ENCODE measurements at regions not wholly inside any gene's neighbourhood (a gene's known extent, or its start where the extent isn't known, plus 50 kb on each side); places are given as distances from the start of the nearest gene placed in this dataset.

DNA sequence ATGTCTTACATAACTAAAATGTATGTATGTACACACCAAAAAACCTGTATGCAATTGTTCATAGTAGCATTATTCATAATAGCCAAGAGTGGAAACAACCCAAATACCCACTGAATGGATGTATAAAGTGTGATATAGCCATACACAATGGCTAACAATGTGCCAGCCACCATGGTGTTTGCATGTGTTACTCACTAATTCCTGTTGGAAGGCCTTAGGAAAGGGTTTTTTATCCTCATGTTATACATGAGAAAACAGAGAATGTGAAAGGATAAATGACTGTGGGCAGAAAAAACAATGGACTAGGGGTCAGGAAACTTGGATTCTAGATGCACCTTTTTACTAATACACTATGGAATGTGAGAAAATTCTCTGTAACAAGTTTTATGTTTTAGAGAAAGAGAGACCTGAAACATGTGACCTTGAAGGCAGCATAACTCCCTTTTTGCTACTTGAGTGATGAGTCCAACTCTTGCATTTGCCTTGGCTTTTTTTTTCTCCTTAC lies 55.7 kb downstream of the TIGD2 start:
- TF ChIP-seq, protein P1, sequence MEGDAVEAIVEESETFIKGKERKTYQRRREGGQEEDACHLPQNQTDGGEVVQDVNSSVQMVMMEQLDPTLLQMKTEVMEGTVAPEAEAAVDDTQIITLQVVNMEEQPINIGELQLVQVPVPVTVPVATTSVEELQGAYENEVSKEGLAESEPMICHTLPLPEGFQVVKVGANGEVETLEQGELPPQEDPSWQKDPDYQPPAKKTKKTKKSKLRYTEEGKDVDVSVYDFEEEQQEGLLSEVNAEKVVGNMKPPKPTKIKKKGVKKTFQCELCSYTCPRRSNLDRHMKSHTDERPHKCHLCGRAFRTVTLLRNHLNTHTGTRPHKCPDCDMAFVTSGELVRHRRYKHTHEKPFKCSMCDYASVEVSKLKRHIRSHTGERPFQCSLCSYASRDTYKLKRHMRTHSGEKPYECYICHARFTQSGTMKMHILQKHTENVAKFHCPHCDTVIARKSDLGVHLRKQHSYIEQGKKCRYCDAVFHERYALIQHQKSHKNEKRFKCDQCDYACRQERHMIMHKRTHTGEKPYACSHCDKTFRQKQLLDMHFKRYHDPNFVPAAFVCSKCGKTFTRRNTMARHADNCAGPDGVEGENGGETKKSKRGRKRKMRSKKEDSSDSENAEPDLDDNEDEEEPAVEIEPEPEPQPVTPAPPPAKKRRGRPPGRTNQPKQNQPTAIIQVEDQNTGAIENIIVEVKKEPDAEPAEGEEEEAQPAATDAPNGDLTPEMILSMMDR (IDR thresholded peaks at IDR 0.05; ENCODE audit: borderline replicate concordance, extremely low read depth, insufficient read depth) = no peak
- intact Hi-C loops (cut with DNase I) = no loop called here
- FAIRE-seq = no peak

DNA sequence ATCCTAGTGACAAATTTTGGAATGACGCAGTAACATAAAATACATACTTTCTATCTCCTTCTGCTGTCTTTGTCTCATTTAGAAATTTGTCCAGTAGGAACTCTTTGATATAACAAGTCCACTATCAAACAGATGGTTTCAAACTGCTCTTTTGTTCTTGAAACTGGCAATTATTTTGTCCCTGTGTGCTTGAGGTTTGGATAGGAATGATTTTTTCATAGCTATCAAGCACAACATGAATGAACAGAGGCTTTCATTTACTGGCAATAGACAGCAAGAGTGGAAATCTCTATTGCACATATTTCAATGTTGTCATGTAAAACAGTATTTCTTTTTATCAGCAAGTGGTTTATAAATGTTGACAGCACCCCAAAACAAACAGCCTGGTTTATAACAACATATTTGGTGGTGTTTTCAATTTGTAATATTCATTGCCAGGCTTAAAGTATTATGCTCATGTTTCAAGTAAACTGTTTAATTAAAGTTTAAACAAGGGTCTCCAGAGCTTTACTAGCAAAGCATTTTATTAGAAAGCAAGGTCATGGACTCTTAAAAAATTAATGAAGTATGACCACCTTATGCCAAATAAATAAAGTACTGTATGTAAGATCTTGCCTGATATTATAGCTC lies 60.0 kb downstream of the TIGD2 start:
- H3K4me3 ChIP-seq (ENCODE audit: low read length in 3 of 3) = no peak overlapping the region
- no peak overlapping the region for H3K27ac ChIP-seq (ENCODE audit: low read depth in 2 of 2, low read length in 2 of 2)
- intact Hi-C loops (cut with DNase I) = no loop called here
- H3K9me3 ChIP-seq (ENCODE audit: control insufficient read depth in 2 of 3, insufficient read depth in 1 of 3, low read length in 3 of 3) = no peaks in the 10 kb centered on the region
- no peak overlapping the region for H3K9ac ChIP-seq (ENCODE audit: low read length in 3 of 3)
- H3K27me3 ChIP-seq (ENCODE audit: control insufficient read depth, insufficient read depth, low read length) = no peaks in the 10 kb centered on the region
- DNase-seq (peak in 2 of 5 donors; percentile 45 to 46), FAIRE-seq (no peak)
- H3K36me3 ChIP-seq (ENCODE audit: control insufficient read depth in 2 of 3, insufficient read depth in 3 of 3, low read length in 3 of 3) = no peaks in the 10 kb centered on the region
- no peaks in the 10 kb centered on the region for H3K4me1 ChIP-seq (ENCODE audit: control insufficient read depth in 2 of 3, insufficient read depth in 2 of 3, low read depth in 1 of 3, low read length in 3 of 3)
- TF ChIP-seq, protein P1 (IDR thresholded peaks at IDR 0.05; ENCODE audit: borderline replicate concordance, extremely low read depth, insufficient read depth) = no peak

More for the DNA sequence above, 55.7 kb downstream of the TIGD2 start:
- no peak for DNase-seq
- Histone ChIP-seq H3K36me3 (ENCODE audit: control insufficient read depth in 2 of 3, insufficient read depth in 3 of 3, low read length in 3 of 3) (no peaks in the 10 kb centered on the region), H3K4me1 (ENCODE audit: control insufficient read depth in 2 of 3, insufficient read depth in 2 of 3, low read depth in 1 of 3, low read length in 3 of 3) (no peaks in the 10 kb centered on the region), H3K9ac (ENCODE audit: low read length in 3 of 3) (no peak overlapping the region), H3K27me3 (ENCODE audit: control insufficient read depth, insufficient read depth, low read length) (no peaks in the 10 kb centered on the region), H3K4me3 (ENCODE audit: low read length in 3 of 3) (no peak overlapping the region), H3K27ac (ENCODE audit: low read depth in 2 of 2, low read length in 2 of 2) (no peak overlapping the region), H3K9me3 (ENCODE audit: control insufficient read depth in 2 of 3, insufficient read depth in 1 of 3, low read length in 3 of 3) (no peaks in the 10 kb centered on the region)

DNA sequence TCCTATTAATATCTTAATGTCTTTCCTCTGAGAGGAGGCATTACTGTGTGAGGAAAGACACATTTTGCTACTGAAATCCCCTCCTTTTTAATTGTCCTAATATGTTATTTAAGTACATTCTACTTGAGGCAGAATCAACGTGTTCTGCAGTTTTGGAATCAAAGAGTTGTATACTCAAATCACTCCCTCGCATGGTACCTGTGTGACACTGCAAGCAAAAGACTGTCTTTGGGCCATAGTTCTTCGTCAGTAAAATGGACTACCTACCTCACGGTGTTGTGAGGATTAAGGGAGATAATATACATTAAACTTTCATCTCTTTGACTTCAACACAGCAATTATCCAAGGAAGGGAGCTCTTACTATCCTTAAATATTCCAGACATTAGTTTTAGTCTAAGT lies 61.5 kb downstream of the TIGD2 start:
- Histone ChIP-seq H3K27ac (ENCODE audit: low read depth in 2 of 2, low read length in 2 of 2) (no peak overlapping the region), H3K9ac (ENCODE audit: low read length in 3 of 3) (no peak overlapping the region), H3K36me3 (ENCODE audit: control insufficient read depth in 2 of 3, insufficient read depth in 3 of 3, low read length in 3 of 3) (no peaks in the 10 kb centered on the region), H3K4me1 (ENCODE audit: control insufficient read depth in 2 of 3, insufficient read depth in 2 of 3, low read depth in 1 of 3, low read length in 3 of 3) (no peaks in the 10 kb centered on the region), H3K4me3 (ENCODE audit: low read length in 3 of 3) (no peak overlapping the region), H3K9me3 (ENCODE audit: control insufficient read depth in 2 of 3, insufficient read depth in 1 of 3, low read length in 3 of 3) (no peaks in the 10 kb centered on the region), H3K27me3 (ENCODE audit: control insufficient read depth, insufficient read depth, low read length) (no peaks in the 10 kb centered on the region)
- DNase-seq = no peak
- FAIRE-seq = no peak
- TF ChIP-seq, protein P1 (IDR thresholded peaks at IDR 0.05; ENCODE audit: borderline replicate concordance, extremely low read depth, insufficient read depth) = no peak
- intact Hi-C loops (cut with DNase I) = no loop called here

Measured in kidney (tissue), 13 donors.